T-cell (primary cell): ENCODE measurements at regions not wholly inside any gene's neighbourhood (a gene's known extent, or its start where the extent isn't known, plus 50 kb on each side); places are given as distances from the start of the nearest gene placed in this dataset.

Experiments
- ATAC-seq, 4 experiments: fragments of 200-7000 bp in 3 of 4; fragments of 150-1000 bp in 1 of 4; cut with Tn5 transposase; replicated peaks in 1 of 4; 1 replicate in 3 of 4; 2 replicates in 1 of 4; pipeline ENCODE4 v1.10.0; 2021; ENCODE audit warnings: moderate library complexity in 3 of 4, mild to moderate bottlenecking in 2 of 4, moderate number of reproducible peaks in 1 of 4
- CTCF ChIA-PET, 2 donors: fragments of 300-600 bp; sonication (Branson Sonifier 250); formaldehyde crosslinking; loops; one replicate each; lab custom pipeline; 2022; ENCODE audit warnings: antibody characterized with exemption in 2 of 2; lab: Charles Lee
- POLR2A ChIA-PET, 2 donors: fragments of 300-600 bp; sonication (Branson Sonifier 250); formaldehyde crosslinking; loops; one replicate each; lab custom pipeline; 2022; ENCODE audit warnings: antibody characterized with exemption in 2 of 2; lab: Charles Lee
- DNase-seq, 35 experiments: peaks; one replicate each; pipeline versions ENCODE4 v3.0.0 to v3.0.0-alpha.2; 2013 to 2023
- H3K27ac ChIP-seq: one replicate; pipeline ENCODE4 v1.5.1; 2013; ENCODE audit warnings: low read length
- H3K27me3 ChIP-seq, 2 experiments: replicated peaks in 1 of 2; 1 replicate in 1 of 2; 2 replicates in 1 of 2; pipeline versions ENCODE4 v1.6.1 to v1.7.0; 2013; ENCODE audit warnings: low read length in 1 of 2, mixed read lengths in 1 of 2; ENCODE audit not compliant: control insufficient read depth in 2 of 2, insufficient read depth in 2 of 2; ENCODE audit errors: extremely low read depth in 1 of 2
- H3K36me3 ChIP-seq, 2 donors: 1 replicate in 1 of 2; 2 replicates in 1 of 2; pipeline versions ENCODE4 v1.6.1 to v1.7.0; 2013; ENCODE audit warnings: low read length in 1 of 2; ENCODE audit not compliant: control insufficient read depth in 2 of 2, insufficient read depth in 1 of 2; ENCODE audit errors: extremely low read depth in 1 of 2
- H3K4me1 ChIP-seq, 2 experiments: 1 replicate in 1 of 2; 2 replicates in 1 of 2; pipeline versions ENCODE4 v1.6.1 to v1.7.0; 2013; ENCODE audit warnings: low read length in 2 of 2, mixed read lengths in 1 of 2; ENCODE audit not compliant: insufficient read depth in 2 of 2, control insufficient read depth in 1 of 2; ENCODE audit errors: extremely low read depth in 1 of 2
- H3K4me3 ChIP-seq, 2 donors: 1 replicate in 1 of 2; 2 replicates in 1 of 2; pipeline versions ENCODE4 v1.5.1 to v1.7.0; 2013; ENCODE audit warnings: mild to moderate bottlenecking in 2 of 2, low read length in 1 of 2, moderate library complexity in 1 of 2; ENCODE audit not compliant: control insufficient read depth in 1 of 2; ENCODE audit errors: extremely low read depth in 1 of 2
- H3K9me3 ChIP-seq: 2 replicates; pipeline ENCODE4 v1.7.0; 2013
- H3K27ac Mint-ChIP-seq, 2 donors: one replicate each; pipeline ENCODE4 v1.8.0; 2020 to 2021; ENCODE audit warnings: mild to moderate bottlenecking in 2 of 2, mixed read lengths in 2 of 2
- H3K27me3 Mint-ChIP-seq, 2 donors: one replicate each; pipeline ENCODE4 v1.8.0; 2021 to 2022; ENCODE audit warnings: mixed read lengths in 2 of 2
- H3K36me3 Mint-ChIP-seq: one replicate; pipeline ENCODE4 v1.8.0; 2021; ENCODE audit warnings: mixed read lengths
- H3K4me1 Mint-ChIP-seq, 3 donors: one replicate each; pipeline ENCODE4 v1.8.0; 2020 to 2022; ENCODE audit warnings: mixed read lengths in 3 of 3, mild to moderate bottlenecking in 1 of 3
- H3K4me3 Mint-ChIP-seq, 3 donors: one replicate each; pipeline ENCODE4 v1.8.0; 2020 to 2022; ENCODE audit warnings: mild to moderate bottlenecking in 3 of 3, mixed read lengths in 3 of 3, moderate library complexity in 3 of 3
- H3K9me3 Mint-ChIP-seq, 3 donors: one replicate each; pipeline ENCODE4 v1.8.0; 2020 to 2022; ENCODE audit warnings: mixed read lengths in 3 of 3
- WGBS: methylation state at CpG from one replicate; pipeline ENCODE4 v1.1.5; 2013; ENCODE audit warnings: missing lambda C conversion rate; ENCODE audit not compliant: insufficient coverage; 5-methylcytosine and 5-hydroxymethylcytosine counted together

DNA sequence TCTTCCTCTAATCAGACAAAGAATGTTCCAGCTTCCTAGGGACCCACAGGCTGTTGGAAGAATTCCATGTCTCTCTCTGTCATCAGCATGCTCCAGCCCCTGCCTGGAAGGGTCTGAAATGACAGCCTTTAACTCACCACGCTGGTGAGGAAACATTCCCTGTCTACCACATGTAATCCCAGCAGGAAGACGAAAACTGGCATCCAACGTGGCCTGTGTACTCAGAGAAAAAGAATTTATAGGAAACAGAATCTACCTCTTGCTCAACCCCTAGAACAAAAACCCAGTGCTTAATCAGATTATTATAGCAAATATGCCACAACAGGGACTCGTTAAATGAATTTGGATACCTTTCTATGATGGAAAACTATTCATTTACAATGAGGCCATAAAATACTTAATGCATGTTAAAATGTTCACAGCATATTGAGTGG, 147.3 kb upstream of the FOXF1 start:
- POLR2A ChIA-PET = no interaction called here
- H3K36me3 Mint-ChIP-seq = no peaks in the 10 kb centered on the region
- Histone ChIP-seq H3K9me3 (no peaks in the 10 kb centered on the region), H3K4me1 (no peaks in the 10 kb centered on the region), H3K4me3 (no peak overlapping the region), H3K27ac (no peak overlapping the region), H3K27me3 (peaks cover 0 to 24% of the 10 kb centered on the region in 2 experiments), H3K36me3 (no peaks in the 10 kb centered on the region)
- no peak overlapping the region for H3K27ac Mint-ChIP-seq
- no peak for ATAC-seq
- H3K4me1 Mint-ChIP-seq = no peaks in the 10 kb centered on the region
- H3K4me3 Mint-ChIP-seq = no peak overlapping the region
- no peak for DNase-seq
- CTCF ChIA-PET = no interaction called here
- H3K9me3 Mint-ChIP-seq = no peaks in the 10 kb centered on the region
- 20% methylated on average over 1 of the region's 4 CpGs for WGBS
- H3K27me3 Mint-ChIP-seq = peaks cover 22 to 27% of the 10 kb centered on the region in 2 donors

DNA sequence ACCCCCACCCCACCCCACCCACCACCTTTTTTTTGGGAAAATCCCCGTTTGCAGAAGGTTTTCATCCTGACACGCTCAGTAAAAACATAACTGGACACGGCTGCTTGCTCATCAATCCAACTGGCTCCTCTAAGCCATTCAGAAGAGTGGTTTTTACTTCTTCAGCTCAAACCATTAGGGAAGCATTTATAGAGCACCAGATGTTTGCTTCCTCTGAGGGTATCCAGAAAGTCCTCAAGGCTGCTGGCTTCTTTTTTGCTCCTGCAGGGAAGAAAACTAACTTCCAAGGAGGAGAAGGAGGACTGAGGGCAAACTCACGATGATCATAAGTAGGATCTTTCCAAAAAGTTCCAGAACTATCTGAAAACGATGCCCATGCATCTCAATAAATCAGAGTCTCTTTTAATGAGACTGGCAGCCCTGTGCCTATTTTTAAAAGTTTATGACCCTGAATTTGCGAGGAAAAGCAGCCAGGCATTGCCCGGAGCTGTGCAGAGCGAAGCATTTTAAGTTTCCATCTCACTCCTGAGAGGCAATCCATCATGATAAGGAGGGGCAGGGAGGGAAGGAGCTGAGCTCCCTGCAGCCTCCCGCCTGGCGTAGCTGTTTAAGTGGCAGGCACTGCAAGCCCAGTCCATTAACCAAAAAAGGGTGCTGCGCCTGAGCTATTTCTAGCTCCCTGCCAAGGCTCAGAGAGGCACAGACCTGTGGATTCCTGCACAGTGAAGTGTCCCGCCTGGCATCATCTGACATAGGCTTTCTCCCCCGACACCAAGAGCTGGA, 146.3 kb upstream of the FOXF1 start:
- CTCF ChIA-PET = no interaction called here
- peaks cover 20 to 22% of the 10 kb centered on the region in 2 donors for H3K27me3 Mint-ChIP-seq
- POLR2A ChIA-PET = no interaction called here
- H3K4me1 ChIP-seq = no peaks in the 10 kb centered on the region
- H3K9me3 ChIP-seq = no peaks in the 10 kb centered on the region
- H3K4me1 Mint-ChIP-seq = no peaks in the 10 kb centered on the region
- H3K27ac ChIP-seq = no peak overlapping the region
- 40% methylated on average over 9 of the region's 13 CpGs for WGBS
- no peak overlapping the region for H3K27ac Mint-ChIP-seq
- no peak overlapping the region for H3K4me3 Mint-ChIP-seq
- DNase-seq (no peak), ATAC-seq (no peak)
- peaks cover 0 to 25% of the 10 kb centered on the region in 2 experiments for H3K27me3 ChIP-seq
- no peaks in the 10 kb centered on the region for H3K36me3 ChIP-seq
- no peaks in the 10 kb centered on the region for H3K36me3 Mint-ChIP-seq
- H3K4me3 ChIP-seq = no peak overlapping the region
- H3K9me3 Mint-ChIP-seq = no peaks in the 10 kb centered on the region

DNA sequence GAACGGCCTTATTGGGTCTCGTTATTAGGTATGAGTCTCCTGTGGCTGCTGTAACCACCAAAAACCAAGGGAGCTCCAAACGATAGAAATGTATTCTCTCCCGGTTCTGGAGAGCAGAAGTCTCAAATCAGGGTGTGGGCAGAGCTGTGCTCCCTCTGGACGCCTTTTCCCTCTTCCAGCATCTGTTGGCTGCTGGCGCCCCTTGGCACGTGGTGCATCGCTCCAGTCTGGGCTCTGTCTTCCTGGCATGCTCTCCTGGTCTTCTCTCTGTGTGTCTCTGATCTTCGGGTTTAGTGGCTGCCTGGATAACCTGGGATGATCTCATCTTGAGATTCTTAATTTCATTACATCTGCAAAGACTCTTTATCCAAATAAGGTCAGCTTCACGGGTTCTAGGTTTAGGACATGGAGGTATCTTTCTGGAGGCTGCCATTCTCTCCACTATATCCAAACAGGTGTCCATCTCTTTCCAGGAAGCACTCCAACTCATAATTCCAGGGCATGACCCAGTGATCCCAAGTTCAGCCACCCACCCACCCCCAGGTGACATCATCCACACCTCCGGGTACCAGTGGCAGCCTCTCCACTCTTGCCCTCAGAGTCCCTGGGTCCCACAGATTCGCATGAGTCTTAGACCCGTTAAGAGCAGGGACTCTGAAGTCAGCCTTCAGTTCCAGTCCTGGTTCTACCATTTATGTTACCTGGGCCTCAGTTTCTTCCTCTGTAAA, 145.5 kb upstream of the FOXF1 start:
- Mint-ChIP-seq H3K27ac (no peak overlapping the region), H3K9me3 (no peaks in the 10 kb centered on the region), H3K4me3 (no peak overlapping the region), H3K36me3 (no peaks in the 10 kb centered on the region), H3K4me1 (no peaks in the 10 kb centered on the region), H3K27me3 (peaks cover 12 to 20% of the 10 kb centered on the region in 2 donors)
- Histone ChIP-seq H3K4me1 (no peaks in the 10 kb centered on the region), H3K4me3 (no peak overlapping the region), H3K36me3 (no peaks in the 10 kb centered on the region), H3K27me3 (peaks cover 0 to 27% of the 10 kb centered on the region in 2 experiments), H3K27ac (no peak overlapping the region), H3K9me3 (no peaks in the 10 kb centered on the region)
- ChIA-PET CTCF (no interaction called here), POLR2A (no interaction called here)
- DNase-seq = no peak
- WGBS = 91% methylated on average over 7 of the region's 13 CpGs
- ATAC-seq = no peak

DNA sequence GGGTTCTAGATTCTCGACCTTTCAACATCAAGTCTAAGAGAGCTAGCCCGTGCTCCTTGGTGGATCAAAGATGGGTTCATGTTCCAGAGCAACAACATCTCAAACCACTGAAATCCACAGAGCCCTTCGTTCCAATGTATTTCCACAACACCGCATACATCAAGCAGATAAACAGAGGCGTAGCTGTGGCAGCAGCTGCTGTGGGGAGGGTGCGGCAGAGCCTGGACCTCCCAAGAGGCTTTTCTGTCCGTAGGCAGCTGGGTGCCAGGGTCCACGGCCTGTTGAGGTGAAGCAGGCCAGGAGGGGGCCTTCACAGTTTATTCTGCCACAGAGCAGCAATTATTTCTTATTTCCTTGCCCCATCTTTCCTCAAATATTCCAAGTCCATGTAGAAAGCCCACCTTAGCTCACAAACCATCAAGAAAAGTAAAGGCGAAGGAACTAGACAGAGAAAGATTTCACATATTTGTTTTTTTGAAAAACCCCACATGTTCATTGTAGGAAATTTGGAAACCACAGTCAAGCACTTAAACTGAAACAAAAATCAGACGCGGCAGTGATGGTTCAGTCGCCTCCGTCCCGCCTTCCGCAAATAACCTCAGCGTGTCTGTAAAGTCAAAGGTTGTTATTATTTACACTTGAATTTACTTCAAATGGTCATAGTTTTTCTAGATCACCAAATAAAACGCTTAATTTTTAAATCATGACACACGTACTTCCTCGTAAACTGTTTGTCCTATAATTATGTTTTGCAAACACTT, 144.6 kb upstream of the FOXF1 start:
- no peaks in the 10 kb centered on the region for H3K9me3 Mint-ChIP-seq
- no peak overlapping the region for H3K4me3 Mint-ChIP-seq
- H3K27me3 ChIP-seq = peaks cover 0 to 20% of the 10 kb centered on the region in 2 experiments
- H3K36me3 Mint-ChIP-seq = no peaks in the 10 kb centered on the region
- ChIA-PET CTCF (no interaction called here), POLR2A (no interaction called here)
- H3K4me3 ChIP-seq = no peak overlapping the region
- no peaks in the 10 kb centered on the region for H3K4me1 Mint-ChIP-seq
- no peak for ATAC-seq
- no peak for DNase-seq
- H3K4me1 ChIP-seq = no peaks in the 10 kb centered on the region
- no peak overlapping the region for H3K27ac Mint-ChIP-seq
- H3K27me3 Mint-ChIP-seq = peaks cover 11 to 22% of the 10 kb centered on the region in 2 donors
- H3K27ac ChIP-seq = no peak overlapping the region
- WGBS = 40% methylated on average over 1 of the region's 19 CpGs
- H3K36me3 ChIP-seq = no peaks in the 10 kb centered on the region
- H3K9me3 ChIP-seq = no peaks in the 10 kb centered on the region

GRCh38 chr16:86366481-86366880, 143.8 kb upstream of the FOXF1 start:
- no peaks in the 10 kb centered on the region for H3K36me3 Mint-ChIP-seq
- peaks cover 0 to 22% of the 10 kb centered on the region in 2 experiments for H3K27me3 ChIP-seq
- POLR2A ChIA-PET = no interaction called here
- no peaks in the 10 kb centered on the region for H3K4me1 Mint-ChIP-seq
- no peaks in the 10 kb centered on the region for H3K4me1 ChIP-seq
- no peaks in the 10 kb centered on the region for H3K9me3 ChIP-seq
- H3K4me3 ChIP-seq = no peak overlapping the region
- H3K36me3 ChIP-seq = no peaks in the 10 kb centered on the region
- H3K27me3 Mint-ChIP-seq = peaks cover 12 to 24% of the 10 kb centered on the region in 2 donors
- no peak overlapping the region for H3K4me3 Mint-ChIP-seq
- H3K27ac Mint-ChIP-seq = no peak overlapping the region
- H3K9me3 Mint-ChIP-seq = no peaks in the 10 kb centered on the region
- CTCF ChIA-PET = no interaction called here
- DNase-seq = no peak
- no peak for ATAC-seq
- WGBS = no CpG with 5 or more reads among the region's 1 CpG
- H3K27ac ChIP-seq = no peak overlapping the region

DNA sequence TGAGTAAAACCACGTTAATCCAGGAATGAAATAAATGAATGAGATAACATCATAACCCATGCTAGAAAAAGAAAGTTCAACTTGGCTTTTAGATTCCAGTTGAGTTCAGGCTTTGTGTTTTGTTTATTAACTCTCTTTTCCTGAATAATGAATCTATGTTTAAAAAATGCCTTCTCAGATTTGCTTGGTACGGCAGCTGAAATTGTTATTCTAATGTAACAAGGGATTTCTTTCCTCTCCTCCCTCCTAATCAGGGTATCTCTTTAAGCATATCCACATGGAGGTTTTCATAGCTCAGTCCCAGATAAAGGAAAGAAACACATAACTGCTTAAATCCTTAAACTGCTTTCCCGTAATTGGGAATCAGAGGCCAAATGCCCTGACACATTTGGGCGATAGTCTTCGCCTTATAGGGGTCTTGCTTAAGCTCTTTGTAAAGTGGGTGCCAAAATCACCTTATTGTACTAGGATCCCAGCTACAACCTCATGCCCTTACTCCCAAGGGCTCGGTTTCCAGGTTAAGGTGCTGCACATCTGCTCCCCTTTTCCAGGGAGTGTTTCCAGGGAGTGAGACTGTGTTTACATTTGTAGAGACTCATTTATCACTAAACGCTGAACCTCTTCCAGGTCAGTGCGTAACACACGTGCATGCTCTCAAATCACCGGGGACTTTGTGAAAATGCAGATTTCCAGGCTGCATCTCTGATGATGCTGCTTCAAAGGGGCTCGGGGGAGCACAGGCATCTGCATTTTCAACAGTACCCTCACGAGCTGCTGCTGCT, 142.8 kb upstream of the FOXF1 start:
- Mint-ChIP-seq H3K4me1 (no peaks in the 10 kb centered on the region), H3K4me3 (no peak overlapping the region), H3K27me3 (peaks cover 14 to 25% of the 10 kb centered on the region in 2 donors), H3K27ac (no peak overlapping the region), H3K36me3 (no peaks in the 10 kb centered on the region), H3K9me3 (no peaks in the 10 kb centered on the region)
- Histone ChIP-seq H3K4me3 (no peak overlapping the region), H3K36me3 (no peaks in the 10 kb centered on the region), H3K9me3 (no peaks in the 10 kb centered on the region), H3K4me1 (no peaks in the 10 kb centered on the region), H3K27me3 (peaks cover 0 to 30% of the 10 kb centered on the region in 2 experiments), H3K27ac (no peak overlapping the region)
- ChIA-PET POLR2A (no interaction called here), CTCF (no interaction called here)
- ATAC-seq = no peak
- DNase-seq = no peak
- 82% methylated on average over 5 of the region's 12 CpGs for WGBS
